Stimulated activated CD4-positive, alpha-beta T cell treated with anti-CD3 and anti-CD28 coated beads, Interleukin-1b, Interleukin-23, amount 100 ng/mL, for 1 hour (primary cell): ENCODE measurements at regions not wholly inside any gene's neighbourhood (a gene's known extent, or its start where the extent isn't known, plus 50 kb on each side); places are given as distances from the start of the nearest gene placed in this dataset.

Experiments used
- DNase-seq, 2 donors: peaks; one replicate each; pipeline ENCODE4 v3.0.0-alpha.2; 2020; ENCODE audit warnings: low read depth in 2 of 2

GRCh38 chrX:131703646-131704045, 159.8 kb downstream of the OR13H1 start:
- no peak for DNase-seq

DNA sequence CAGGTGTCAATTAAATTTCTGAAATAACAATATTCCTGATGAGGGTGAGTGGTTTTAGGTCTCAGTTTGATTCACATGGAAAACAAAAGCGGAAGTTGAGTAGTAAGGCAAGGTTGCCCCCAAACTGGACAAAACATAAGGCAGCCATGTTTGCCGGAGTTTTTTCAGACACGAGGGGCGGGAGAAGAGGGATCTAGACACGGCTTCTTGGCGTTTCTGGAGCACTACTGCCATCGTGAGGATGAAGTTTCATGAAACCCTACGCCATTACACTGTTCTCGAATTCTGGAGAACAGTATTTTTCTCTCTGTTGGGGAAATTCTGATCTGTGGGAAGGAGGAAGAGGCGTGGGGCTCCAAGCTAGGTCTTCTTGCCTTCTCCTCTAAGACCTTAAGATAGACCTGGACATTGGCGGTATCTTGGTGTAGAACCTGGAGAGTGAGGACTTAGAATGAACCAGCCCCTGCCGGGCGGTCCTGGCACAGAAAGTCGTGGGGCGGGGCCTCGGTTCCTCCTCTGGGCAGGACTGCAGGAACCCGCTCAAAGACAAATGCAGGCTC, 160.3 kb downstream of the OR13H1 start:
- DNase-seq = no peak

GRCh38 chrX:131709553-131709952, 165.7 kb downstream of the OR13H1 start:
- no peak for DNase-seq

DNA sequence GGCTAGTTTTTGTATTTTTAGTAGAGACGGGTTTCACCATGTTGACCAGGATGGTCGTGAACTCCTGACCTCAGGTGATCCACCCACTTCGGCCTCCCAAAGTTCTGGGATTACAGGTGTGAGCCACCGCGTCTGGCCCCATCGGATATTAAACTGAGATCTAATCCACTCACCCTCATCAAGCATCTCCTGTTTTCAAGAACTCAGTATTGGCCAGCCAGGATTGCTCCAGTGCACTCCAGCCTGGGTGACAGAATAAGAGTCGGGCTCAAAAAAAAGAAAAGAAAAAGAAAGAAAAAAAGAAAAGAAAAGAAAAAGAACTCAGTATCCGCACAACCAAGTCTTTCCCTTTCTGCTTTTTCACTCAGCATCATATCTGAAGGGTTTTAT, 167.6 kb downstream of the OR13H1 start:
- no peak for DNase-seq

DNA sequence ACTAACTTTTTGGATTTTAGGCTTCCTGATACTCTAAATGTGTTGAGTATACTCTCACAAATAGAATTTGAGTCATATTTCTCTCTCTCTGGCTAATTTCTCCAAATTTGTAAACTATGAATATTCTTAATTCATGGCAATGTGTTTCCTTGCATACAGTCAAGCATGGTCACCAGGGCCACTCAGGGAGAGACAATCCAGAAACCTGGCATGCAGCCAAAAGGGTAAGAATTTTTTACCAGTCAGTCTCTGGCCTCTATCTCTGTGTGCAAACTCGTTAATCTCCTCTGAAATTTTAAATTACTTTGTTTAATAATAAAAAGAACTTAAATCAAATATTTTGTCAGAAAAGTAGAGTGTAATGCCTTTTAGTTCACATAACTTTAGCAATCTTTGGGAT, 179.8 kb downstream of the OR13H1 start:
- no peak for DNase-seq

GRCh38 chrX:131724292-131724691, 180.4 kb downstream of the OR13H1 start:
- no peak for DNase-seq

- DNase-seq = no peak
Measured at GRCh38 chrX:131725001-131725654, 181.3 kb downstream of the OR13H1 start.

- DNase-seq = no peak
Measured at GRCh38 chrX:131727778-131728177, 183.9 kb downstream of the OR13H1 start.

DNA sequence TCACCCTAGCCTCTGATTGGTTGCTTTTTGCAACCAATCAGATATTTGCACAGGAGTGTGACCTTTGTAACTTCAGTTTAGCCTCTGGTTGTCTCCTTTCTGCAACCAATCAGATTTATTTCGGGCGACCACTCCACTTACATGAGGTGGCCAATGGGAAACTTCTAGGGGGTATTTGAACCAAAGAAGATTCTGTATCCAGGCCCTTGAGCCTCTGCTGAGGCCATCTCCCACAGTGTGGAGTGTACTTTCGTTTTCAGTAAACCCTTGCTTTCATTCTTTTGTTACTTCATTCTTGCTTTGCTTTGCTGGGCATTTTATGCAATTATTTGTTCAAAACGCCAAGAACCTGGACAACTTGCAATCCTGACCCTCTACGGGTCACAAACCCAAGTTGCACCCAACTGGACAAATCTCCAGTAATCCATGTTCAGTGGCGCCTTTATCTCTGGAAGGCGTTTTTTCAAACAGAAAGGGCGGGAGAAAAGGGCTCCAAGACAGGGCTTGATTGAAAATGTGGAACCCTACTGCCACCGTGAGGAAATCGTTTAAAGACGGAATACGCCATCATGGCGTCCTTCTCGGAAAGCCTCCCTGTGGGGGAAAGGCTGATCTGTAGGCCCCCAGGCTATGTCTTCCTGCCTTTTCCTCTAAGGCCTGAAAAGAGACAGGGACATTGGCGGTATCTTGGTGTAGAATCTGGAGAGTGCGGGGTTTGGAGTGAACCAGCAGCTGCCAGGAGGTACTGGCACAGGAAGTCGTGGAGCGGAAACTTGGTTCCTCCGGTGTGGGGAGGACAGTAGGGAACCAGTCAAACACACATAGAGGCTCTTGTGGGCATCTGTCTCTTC, 184.6 kb downstream of the OR13H1 start:
- no peak for DNase-seq

DNA sequence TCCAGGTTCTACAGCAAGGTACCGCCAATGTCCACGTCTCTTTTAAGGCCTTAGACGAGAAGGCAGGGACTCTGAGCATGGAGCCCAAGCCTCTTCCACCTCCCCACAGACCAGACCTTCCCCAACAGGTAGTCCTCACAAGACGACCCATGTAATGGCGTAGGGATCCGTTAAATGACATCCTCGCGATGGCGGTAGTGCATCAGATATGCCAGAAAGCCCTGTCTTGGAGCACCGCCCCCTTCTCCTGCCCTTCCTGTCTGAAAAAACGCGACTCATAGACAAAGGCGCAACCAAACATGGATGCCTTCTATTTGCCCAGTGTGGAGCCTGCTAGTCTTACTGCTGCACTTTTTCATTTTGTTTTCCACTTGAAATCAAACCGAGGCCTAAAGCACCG, 185.4 kb downstream of the OR13H1 start:
- DNase-seq = no peak

DNA sequence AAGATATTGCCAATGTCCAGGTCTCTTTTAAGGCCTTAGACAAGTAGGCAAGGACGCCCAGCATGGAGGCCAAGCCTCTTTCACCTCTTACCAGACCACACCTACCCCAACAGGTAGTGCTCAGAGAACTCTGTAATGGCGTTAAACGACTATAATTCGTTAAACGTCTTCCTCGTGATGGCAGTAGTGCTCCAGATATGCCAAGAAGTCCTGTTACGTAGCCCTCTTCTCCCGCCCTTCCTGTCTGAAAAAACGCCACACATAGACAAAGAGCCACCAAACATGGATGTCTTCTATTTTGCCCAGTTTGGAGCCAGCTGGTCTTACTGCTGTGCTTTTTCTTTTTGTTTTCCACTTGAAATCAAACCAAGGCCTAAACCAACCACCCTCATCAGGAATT, 190.7 kb downstream of the OR13H1 start:
- no peak for DNase-seq

- no peak for DNase-seq
Measured at GRCh38 chrX:131735127-131735526, 191.3 kb downstream of the OR13H1 start.

DNA sequence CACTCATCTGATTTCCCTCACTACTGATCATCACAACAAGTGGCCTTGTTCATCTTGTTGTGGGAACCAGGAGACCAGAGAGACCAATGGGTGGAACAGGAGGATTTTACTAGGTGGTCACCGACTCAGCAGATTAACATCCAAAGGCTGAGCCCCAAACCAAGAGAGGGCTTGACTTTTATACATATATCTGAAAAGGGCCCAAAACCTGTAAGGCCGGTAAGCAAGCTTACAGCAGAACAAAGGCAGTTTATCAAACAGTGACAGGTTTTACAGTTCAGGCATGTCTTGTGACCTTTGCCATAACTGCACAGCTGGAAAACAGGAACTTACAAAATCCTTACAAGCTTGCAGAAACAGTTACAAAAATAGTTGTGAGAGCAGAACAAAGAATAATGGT, 195.9 kb downstream of the OR13H1 start:
- DNase-seq = no peak

DNA sequence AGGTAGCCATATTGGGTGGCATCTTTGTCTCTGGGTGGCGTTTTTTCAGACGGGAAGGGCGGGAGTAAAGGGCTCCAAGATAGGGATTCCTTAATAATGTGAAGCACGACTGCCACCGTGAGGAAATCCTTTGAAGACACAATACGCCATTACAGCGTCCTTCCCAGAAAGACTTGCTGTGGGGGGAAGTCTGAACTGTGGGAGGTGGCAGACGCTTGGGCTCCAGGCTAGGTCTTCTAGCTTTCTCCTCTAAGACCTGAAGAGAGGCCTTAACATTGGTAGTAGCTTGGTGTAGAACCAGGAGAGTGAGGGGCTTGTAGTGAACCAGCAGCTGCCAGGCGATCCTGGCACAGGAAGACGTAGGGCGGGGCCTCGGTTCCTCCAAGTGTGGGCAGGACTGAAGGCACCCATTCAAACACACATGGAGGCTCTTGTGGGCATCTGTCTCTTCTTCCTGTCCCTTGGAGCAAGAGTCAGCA, 197.3 kb downstream of the OR13H1 start:
- DNase-seq = no peak

- no peak for DNase-seq
Measured at GRCh38 chrX:131745942-131746489, 202.1 kb downstream of the OR13H1 start.

- no peak for DNase-seq
Measured at GRCh38 chrX:131746491-131746968, 202.7 kb downstream of the OR13H1 start.

DNA sequence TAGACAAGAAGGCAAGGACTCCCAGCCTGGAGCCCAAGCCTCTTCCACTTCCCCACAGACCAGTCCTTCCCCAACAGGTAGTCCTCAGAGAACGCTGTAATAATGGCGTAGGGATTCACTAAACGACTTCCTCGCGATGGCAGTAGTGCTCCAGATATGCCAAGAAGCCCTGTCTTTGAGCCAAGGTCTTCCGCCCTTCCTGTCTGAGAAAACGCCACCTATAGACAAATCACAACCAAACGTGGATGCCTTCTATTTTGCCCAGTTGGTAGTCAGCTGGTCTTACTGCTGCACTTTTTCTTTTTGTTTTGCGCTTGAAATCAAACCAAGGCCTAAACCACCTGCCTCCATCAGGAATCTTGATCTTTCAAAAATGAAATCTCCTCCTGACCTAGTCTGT, 203.3 kb downstream of the OR13H1 start:
- DNase-seq = no peak

- no peak for DNase-seq
Measured at GRCh38 chrX:131752493-131753198, 208.8 kb downstream of the OR13H1 start.

DNA sequence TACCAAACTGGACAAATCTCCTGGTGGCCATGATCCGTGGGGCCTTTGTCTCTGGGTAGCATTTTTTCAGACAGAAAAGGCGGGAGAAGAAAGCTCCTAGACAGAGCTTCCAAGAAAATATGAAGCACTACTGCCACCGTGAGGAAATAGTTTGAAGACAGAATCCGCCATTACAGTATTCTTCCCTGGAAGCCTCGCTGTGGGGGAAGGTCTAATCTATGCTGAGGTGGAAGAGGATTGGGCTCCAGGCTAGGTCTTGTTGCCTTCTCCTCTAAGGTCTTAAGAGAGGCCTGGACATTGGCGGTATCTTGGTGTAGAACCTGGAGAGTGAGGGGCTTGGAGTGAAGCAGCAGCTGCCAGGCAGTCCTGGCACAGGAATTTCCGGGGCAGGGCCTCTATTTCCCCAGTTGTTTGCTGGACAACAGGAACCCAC, 218.9 kb downstream of the OR13H1 start:
- DNase-seq = no peak

DNA sequence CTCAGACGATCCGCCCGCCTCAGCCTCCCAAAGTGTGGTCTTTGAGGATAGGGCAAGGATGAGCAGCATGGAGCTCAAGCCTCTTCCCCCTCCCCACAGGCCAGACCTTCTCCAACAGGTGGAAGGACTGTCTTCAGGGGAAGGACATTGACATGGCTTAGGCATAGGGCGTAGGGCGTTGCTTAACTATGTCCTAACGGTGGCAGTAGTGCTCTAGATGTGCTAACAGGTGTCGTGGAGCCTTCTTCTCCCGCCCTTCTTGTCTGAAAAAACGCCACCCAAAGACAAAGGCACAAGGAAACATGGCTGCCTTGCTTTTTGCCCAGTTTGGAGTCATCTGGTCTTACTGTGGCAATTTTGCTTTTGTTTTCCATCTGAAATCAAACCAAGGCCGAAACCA, 219.8 kb downstream of the OR13H1 start:
- no peak for DNase-seq

DNA sequence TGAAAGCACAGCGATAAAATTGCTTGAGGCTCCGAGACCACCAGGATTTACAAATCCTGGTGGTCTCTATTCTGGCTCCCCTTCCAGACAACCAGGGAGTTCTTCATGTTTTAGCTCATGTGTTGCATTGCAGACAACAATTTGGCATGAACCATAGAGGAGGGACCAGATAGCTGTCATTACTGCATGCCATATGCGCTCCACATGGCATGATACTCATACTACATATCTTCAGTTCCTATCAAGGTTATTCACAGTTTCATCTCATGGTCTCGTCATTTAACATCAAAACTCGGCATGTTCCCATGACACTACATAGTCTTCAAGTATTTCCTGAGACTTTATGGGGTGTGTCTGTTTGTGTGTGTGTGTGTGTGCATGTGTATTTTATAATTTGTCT, 220.3 kb downstream of the OR13H1 start:
- no peak for DNase-seq
